ENCODE measurements at regions not wholly inside any gene's neighbourhood (a gene's known extent, or its start where the extent isn't known, plus 50 kb on each side); places are given as distances from the start of the nearest gene placed in this dataset.

DNA sequence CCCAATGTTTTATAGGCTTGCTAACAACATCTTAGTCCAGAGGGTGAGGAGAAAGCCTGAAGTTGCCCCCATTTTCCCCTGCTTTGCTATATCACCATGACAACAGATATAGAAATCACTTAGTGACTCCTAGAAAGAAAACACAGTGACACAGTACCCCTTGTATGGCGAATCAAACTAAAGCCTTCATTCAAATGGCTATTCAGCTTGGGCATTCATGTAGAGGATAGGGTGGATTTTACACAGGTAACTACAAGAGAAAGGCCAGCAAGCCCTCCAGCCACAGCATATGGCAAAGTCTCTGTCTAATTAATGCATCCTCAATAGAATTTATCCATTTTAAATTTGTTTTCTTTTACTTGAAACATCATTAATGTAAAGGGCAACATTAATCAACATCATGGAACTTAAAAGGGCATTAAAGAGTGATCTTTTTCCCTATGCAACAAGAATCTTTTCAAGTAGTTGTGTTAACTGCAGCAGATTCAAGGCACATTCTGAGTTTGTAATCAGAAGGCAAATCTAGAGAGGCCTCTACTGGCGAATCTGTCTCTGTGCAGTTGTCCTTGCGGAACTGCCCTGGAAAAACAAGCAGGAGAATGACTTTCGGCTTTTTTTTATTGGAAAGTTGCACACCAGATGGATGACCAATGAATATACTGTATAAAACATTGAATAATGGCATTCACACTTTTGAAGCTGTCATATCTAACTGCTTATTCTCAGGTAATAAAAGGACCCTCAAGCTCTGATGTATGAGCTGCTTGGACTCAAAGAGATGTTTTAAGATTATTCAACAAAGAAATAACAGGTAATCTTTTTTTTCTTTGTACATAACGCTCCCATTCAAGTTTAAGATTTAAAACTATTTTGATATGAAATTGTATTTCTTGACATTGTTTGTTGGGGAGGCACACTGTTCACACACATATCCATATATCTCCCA is 621.7 kb upstream of the AGTR1 start:
- no peak for DNase-seq
- ATAC-seq (ENCODE audit: low FRiP score): no peak
- intact Hi-C loops (cut with DNase I): no loop called here
- no peak overlapping the region for H3K4me3 ChIP-seq (ENCODE audit: low read length in 2 of 2)
- no peaks in the 10 kb centered on the region for H3K27me3 ChIP-seq (ENCODE audit: control insufficient read depth in 1 of 2, insufficient read depth in 2 of 2, low read length in 1 of 2)
- H3K36me3 ChIP-seq (ENCODE audit: control insufficient read depth in 1 of 2, insufficient read depth in 2 of 2, low read length in 1 of 2): no peaks in the 10 kb centered on the region
- no peaks in the 10 kb centered on the region for H3K9me3 ChIP-seq (ENCODE audit: control insufficient read depth, low read length)
- peaks cover 0 to 2% of the 10 kb centered on the region in 2 donors for H3K4me1 ChIP-seq (ENCODE audit: control insufficient read depth in 1 of 2, insufficient read depth in 2 of 2, low read length in 2 of 2)
- H3K27ac ChIP-seq (ENCODE audit: low read depth in 1 of 2, low read length in 2 of 2): no peak overlapping the region
- 43 to 45% methylated on average over 5 of the region's 5 CpGs for WGBS, 2 donors

DNA sequence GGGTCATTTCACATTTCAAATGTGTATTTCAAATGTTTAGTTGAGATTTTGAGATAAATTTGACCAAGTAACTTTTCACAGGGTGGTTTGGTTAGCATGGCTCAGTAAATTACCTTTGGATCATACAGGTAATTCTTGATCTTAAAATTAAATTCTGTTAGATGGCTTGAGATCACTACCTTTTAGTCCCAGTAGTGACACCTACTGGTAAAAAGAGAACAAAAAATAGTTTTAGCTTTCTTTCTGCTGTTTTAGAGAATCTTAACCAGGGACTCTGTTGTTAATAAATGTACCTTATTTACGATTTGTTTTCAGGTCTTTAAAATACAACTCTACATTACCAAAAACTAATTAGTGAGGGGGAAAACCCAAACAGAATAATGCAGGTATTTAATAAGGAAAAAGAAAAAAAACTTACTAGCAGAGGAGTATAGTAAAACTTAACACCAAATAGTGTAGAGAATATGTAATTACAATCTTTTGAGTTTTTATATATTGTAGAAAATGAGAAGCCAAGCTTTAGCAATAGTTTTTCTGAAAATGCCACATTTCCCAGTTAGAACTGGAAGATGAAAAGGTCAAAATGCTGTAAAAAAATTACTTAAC is 620.3 kb upstream of the AGTR1 start:
- Histone ChIP-seq H3K27me3 (ENCODE audit: control insufficient read depth in 1 of 2, insufficient read depth in 2 of 2, low read length in 1 of 2) (no peaks in the 10 kb centered on the region), H3K36me3 (ENCODE audit: control insufficient read depth in 1 of 2, insufficient read depth in 2 of 2, low read length in 1 of 2) (no peaks in the 10 kb centered on the region), H3K27ac (ENCODE audit: low read depth in 1 of 2, low read length in 2 of 2) (no peak overlapping the region), H3K4me3 (ENCODE audit: low read length in 2 of 2) (no peak overlapping the region), H3K9me3 (ENCODE audit: control insufficient read depth, low read length) (no peaks in the 10 kb centered on the region), H3K4me1 (ENCODE audit: control insufficient read depth in 1 of 2, insufficient read depth in 2 of 2, low read length in 2 of 2) (peaks cover 0 to 2% of the 10 kb centered on the region in 2 donors)
- intact Hi-C loops (cut with DNase I): no loop called here
- no peak for DNase-seq
- no peak for ATAC-seq (ENCODE audit: low FRiP score)
- WGBS, 2 donors: 3 to 12% methylated on average over 1 of the region's 1 CpG

DNA sequence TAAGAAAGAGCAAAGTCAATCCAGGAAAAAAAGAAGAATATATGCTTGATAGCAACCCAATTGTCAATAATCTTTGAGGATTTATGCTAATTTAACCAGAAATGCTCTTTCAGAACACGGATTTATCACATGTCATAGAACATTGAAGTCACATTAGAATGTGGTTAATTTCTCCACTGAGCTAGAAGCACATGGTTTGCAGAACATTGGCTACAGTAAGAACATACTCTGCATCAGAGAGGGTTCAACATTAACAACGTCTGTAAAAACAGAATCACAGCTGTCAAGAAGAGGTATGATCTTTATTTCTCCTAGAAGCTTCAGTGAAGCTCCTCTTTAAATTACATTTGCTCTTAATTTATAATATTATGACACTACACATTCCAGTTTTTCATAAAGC is 619.7 kb upstream of the AGTR1 start:
- Histone ChIP-seq H3K4me3 (ENCODE audit: low read length in 2 of 2) (no peak overlapping the region), H3K36me3 (ENCODE audit: control insufficient read depth in 1 of 2, insufficient read depth in 2 of 2, low read length in 1 of 2) (no peaks in the 10 kb centered on the region), H3K4me1 (ENCODE audit: control insufficient read depth in 1 of 2, insufficient read depth in 2 of 2, low read length in 2 of 2) (peaks cover 0 to 2% of the 10 kb centered on the region in 2 donors), H3K27ac (ENCODE audit: low read depth in 1 of 2, low read length in 2 of 2) (no peak overlapping the region), H3K9me3 (ENCODE audit: control insufficient read depth, low read length) (no peaks in the 10 kb centered on the region), H3K27me3 (ENCODE audit: control insufficient read depth in 1 of 2, insufficient read depth in 2 of 2, low read length in 1 of 2) (no peaks in the 10 kb centered on the region)
- no peak for DNase-seq
- no peak for ATAC-seq (ENCODE audit: low FRiP score)
- intact Hi-C loops (cut with DNase I): no loop called here
- 61 to 67% methylated on average over 2 of the region's 2 CpGs for WGBS, 2 donors

DNA sequence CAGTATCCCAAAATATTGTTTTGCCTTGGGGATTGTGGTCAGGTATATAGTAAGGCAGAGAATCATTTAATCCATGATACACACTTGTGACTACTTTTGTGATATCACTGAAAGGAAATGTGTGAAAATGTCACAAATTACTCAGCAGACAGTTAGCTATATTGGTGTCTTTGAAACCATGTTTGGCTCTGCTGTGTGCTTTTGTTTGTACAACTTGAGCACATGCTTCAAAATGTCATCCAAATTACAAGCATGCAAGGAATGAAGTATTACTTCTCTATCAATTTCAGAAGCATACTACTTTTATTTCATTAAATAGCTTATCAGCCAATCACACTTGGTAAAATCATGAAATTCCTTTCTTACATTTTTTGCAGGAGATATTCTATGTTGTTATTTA is 619.0 kb upstream of the AGTR1 start:
- H3K4me3 ChIP-seq (ENCODE audit: low read length in 2 of 2): no peak overlapping the region
- ATAC-seq (ENCODE audit: low FRiP score) (no peak), DNase-seq (no peak)
- intact Hi-C loops (cut with DNase I): no loop called here
- H3K4me1 ChIP-seq (ENCODE audit: control insufficient read depth in 1 of 2, insufficient read depth in 2 of 2, low read length in 2 of 2): peaks cover 0 to 2% of the 10 kb centered on the region in 2 donors
- H3K27ac ChIP-seq (ENCODE audit: low read depth in 1 of 2, low read length in 2 of 2): no peak overlapping the region
- H3K36me3 ChIP-seq (ENCODE audit: control insufficient read depth in 1 of 2, insufficient read depth in 2 of 2, low read length in 1 of 2): no peaks in the 10 kb centered on the region
- H3K9me3 ChIP-seq (ENCODE audit: control insufficient read depth, low read length): no peaks in the 10 kb centered on the region
- no peaks in the 10 kb centered on the region for H3K27me3 ChIP-seq (ENCODE audit: control insufficient read depth in 1 of 2, insufficient read depth in 2 of 2, low read length in 1 of 2)

DNA sequence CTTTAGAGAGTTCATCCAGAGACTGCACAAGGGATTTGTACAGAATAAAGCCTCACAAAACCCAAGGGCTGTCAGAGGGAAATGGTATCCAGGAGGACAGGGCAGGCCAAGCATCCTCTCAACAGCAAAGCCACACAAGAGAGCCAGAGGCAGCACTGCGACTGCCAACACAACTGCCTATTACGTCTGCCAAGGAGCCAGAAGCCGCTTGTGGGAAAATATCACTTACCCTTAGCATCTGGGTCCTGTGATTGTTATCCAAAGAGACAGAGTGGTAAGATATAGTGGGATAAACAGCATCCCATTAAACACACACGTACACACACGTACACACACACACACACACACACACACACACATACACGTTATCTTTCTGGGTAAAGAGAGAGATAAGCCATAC is 618.3 kb upstream of the AGTR1 start:
- WGBS, 2 donors: 47 to 51% methylated on average over 6 of the region's 6 CpGs
- ATAC-seq (ENCODE audit: low FRiP score): peak; percentile 15
- no peaks in the 10 kb centered on the region for H3K36me3 ChIP-seq (ENCODE audit: control insufficient read depth in 1 of 2, insufficient read depth in 2 of 2, low read length in 1 of 2)
- intact Hi-C loops (cut with DNase I): no loop called here
- no peak overlapping the region for H3K27ac ChIP-seq (ENCODE audit: low read depth in 1 of 2, low read length in 2 of 2)
- DNase-seq: peak in 1 of 2 donors; percentile 39
- no peaks in the 10 kb centered on the region for H3K9me3 ChIP-seq (ENCODE audit: control insufficient read depth, low read length)
- no peak overlapping the region for H3K4me3 ChIP-seq (ENCODE audit: low read length in 2 of 2)
- H3K27me3 ChIP-seq (ENCODE audit: control insufficient read depth in 1 of 2, insufficient read depth in 2 of 2, low read length in 1 of 2): no peaks in the 10 kb centered on the region
- H3K4me1 ChIP-seq (ENCODE audit: control insufficient read depth in 1 of 2, insufficient read depth in 2 of 2, low read length in 2 of 2): peaks cover 0 to 2% of the 10 kb centered on the region in 2 donors

DNA sequence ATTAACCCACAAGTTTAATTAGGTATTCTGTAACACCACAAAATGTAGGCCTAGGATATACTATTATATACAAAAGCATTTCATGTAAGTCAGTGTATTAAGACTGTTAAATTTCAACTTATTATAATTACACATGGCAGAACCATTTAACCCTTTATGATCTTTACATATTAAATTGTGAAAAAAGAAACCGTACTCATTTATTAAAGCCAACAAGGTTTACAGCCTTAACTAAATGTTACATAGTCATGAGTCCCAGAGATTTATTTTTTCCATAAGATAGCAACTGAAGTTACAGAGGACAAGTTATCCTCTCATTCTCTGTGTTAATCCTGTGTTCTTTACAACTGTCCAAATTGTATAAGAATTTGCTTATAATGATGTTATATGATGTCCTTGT is 615.8 kb upstream of the AGTR1 start:
- no peaks in the 10 kb centered on the region for H3K9me3 ChIP-seq (ENCODE audit: control insufficient read depth, low read length)
- WGBS, 2 donors: 97 to 98% methylated on average over 1 of the region's 1 CpG

DNA sequence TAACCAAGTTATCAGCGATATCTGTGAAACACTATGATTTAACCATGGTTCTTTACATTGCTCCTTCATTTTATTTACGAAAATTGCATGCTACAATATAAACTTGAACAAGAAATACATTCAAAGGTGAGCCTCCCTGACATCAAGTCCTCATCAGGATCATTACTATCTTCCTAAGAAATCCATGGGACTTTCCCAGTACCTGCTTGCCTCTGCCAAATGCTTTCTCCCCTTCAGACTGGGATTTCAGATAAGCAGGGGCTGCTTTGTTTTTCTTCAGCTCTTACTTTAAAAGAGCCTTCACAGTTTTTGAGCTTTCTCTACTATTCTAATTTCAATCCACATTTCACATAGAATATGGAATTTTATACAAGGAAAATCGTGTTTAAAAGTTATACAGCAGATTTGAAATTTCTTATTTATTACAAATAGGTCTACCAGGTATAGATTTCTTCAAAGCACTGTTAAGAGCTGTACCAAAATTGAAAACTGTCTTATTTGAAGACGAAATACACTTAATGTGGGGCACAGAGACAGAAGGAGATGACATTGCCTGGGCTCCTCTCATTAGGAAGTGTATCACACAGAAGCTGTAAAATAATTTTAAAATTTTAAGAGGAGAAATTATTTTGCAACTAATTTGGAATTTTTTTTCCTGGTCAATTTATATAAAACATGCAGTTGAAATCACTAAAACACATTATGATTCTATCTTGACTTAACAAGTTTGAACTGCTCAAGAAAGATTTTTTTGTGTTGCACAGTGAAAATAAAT is 615.0 kb upstream of the AGTR1 start:
- 80 to 83% methylated on average over 4 of the region's 4 CpGs for WGBS, 2 donors
- no peak overlapping the region for H3K4me3 ChIP-seq (ENCODE audit: low read length in 2 of 2)
- no peaks in the 10 kb centered on the region for H3K36me3 ChIP-seq (ENCODE audit: control insufficient read depth in 1 of 2, insufficient read depth in 2 of 2, low read length in 1 of 2)
- H3K27ac ChIP-seq (ENCODE audit: low read depth in 1 of 2, low read length in 2 of 2): no peak overlapping the region
- H3K27me3 ChIP-seq (ENCODE audit: control insufficient read depth in 1 of 2, insufficient read depth in 2 of 2, low read length in 1 of 2): no peaks in the 10 kb centered on the region
- ATAC-seq (ENCODE audit: low FRiP score) (no peak), DNase-seq (no peak)
- H3K4me1 ChIP-seq (ENCODE audit: control insufficient read depth in 1 of 2, insufficient read depth in 2 of 2, low read length in 2 of 2): peaks cover 0 to 2% of the 10 kb centered on the region in 2 donors
- intact Hi-C loops (cut with DNase I): no loop called here
- H3K9me3 ChIP-seq (ENCODE audit: control insufficient read depth, low read length): no peaks in the 10 kb centered on the region

More for the DNA sequence above, 615.8 kb upstream of the AGTR1 start:
- intact Hi-C loops (cut with DNase I): no loop called here
- ATAC-seq (ENCODE audit: low FRiP score): no peak
- Histone ChIP-seq H3K27ac (ENCODE audit: low read depth in 1 of 2, low read length in 2 of 2) (no peak overlapping the region), H3K36me3 (ENCODE audit: control insufficient read depth in 1 of 2, insufficient read depth in 2 of 2, low read length in 1 of 2) (no peaks in the 10 kb centered on the region), H3K27me3 (ENCODE audit: control insufficient read depth in 1 of 2, insufficient read depth in 2 of 2, low read length in 1 of 2) (no peaks in the 10 kb centered on the region), H3K4me1 (ENCODE audit: control insufficient read depth in 1 of 2, insufficient read depth in 2 of 2, low read length in 2 of 2) (peaks cover 0 to 2% of the 10 kb centered on the region in 2 donors), H3K4me3 (ENCODE audit: low read length in 2 of 2) (no peak overlapping the region)
- no peak for DNase-seq

DNA sequence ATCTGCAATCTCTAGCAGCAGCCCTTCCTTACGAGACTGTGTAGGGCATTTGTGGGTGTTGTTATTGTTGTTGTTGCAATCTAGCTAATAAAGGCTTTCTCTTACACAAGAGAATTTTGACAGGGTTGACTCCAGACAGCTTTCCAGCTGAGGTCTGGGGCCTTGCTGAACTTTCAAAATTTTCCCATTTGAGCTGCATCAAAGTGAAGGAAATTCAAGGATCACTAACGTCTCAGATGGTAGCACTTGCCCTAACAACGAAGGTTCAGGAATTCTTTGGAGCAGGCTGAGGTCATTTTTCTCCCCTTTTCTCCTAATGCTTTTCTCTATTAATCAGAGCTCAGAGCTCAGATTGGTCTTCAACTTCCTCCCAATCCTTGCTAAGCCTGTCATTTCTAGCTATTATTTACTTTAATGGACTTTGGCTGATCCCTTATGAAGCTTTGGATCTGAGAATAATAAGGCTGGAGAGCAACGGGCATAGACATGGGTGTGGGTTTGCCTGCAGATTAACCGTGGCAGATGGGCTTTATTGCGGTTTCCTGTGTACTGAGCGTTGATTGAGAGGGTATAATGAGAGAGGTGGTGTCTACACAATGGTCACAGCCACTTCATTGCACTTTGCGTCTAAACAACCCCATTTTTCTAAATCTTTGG is 614.0 kb upstream of the AGTR1 start:
- intact Hi-C loops (cut with DNase I): no loop called here
- no peak overlapping the region for H3K4me3 ChIP-seq (ENCODE audit: low read length in 2 of 2)
- no peaks in the 10 kb centered on the region for H3K9me3 ChIP-seq (ENCODE audit: control insufficient read depth, low read length)
- ATAC-seq (ENCODE audit: low FRiP score) (no peak), DNase-seq (no peak)
- peaks cover 0 to 2% of the 10 kb centered on the region in 2 donors for H3K4me1 ChIP-seq (ENCODE audit: control insufficient read depth in 1 of 2, insufficient read depth in 2 of 2, low read length in 2 of 2)
- WGBS, 2 donors: 56 to 57% methylated on average over 8 of the region's 8 CpGs
- no peak overlapping the region for H3K27ac ChIP-seq (ENCODE audit: low read depth in 1 of 2, low read length in 2 of 2)
- no peaks in the 10 kb centered on the region for H3K36me3 ChIP-seq (ENCODE audit: control insufficient read depth in 1 of 2, insufficient read depth in 2 of 2, low read length in 1 of 2)
- H3K27me3 ChIP-seq (ENCODE audit: control insufficient read depth in 1 of 2, insufficient read depth in 2 of 2, low read length in 1 of 2): no peaks in the 10 kb centered on the region
